H9 (cell line): ENCODE measurements at regions not wholly inside any gene's neighbourhood (a gene's known extent, or its start where the extent isn't known, plus 50 kb on each side); places are given as distances from the start of the nearest gene placed in this dataset.

ENCODE experiments used
- DNase-seq: peaks from one replicate; pipeline ENCODE4 v3.0.0-alpha.2; 2017
- H2AFZ ChIP-seq: one replicate; pipeline ENCODE4 v1.6.1; 2013; ENCODE audit warnings: mild to moderate bottlenecking, low read length, control low read depth, moderate library complexity
- H2AK5ac ChIP-seq: 2 replicates; pipeline ENCODE4 v1.6.1; 2013; ENCODE audit warnings: low read length, control low read depth, mixed read lengths; ENCODE audit not compliant: insufficient read length
- H2BK120ac ChIP-seq: one replicate; pipeline ENCODE4 v1.6.1; 2013; ENCODE audit warnings: low read depth, mild to moderate bottlenecking, low read length, control low read depth, inconsistent platforms; ENCODE audit not compliant: poor library complexity, severe bottlenecking
- H2BK12ac ChIP-seq: 2 replicates; pipeline ENCODE4 v1.6.1; 2013; ENCODE audit warnings: low read length, control low read depth, mixed read lengths, low read depth; ENCODE audit not compliant: insufficient read length
- H2BK15ac ChIP-seq: 2 replicates; pipeline ENCODE4 v1.6.1; 2013; ENCODE audit warnings: low read depth, low read length, control low read depth
- H2BK20ac ChIP-seq: one replicate; pipeline ENCODE4 v1.6.1; 2013; ENCODE audit warnings: low read depth, mild to moderate bottlenecking, low read length, control low read depth, inconsistent platforms; ENCODE audit not compliant: poor library complexity, severe bottlenecking
- H2BK5ac ChIP-seq: 2 replicates; pipeline ENCODE4 v1.6.1; 2013; ENCODE audit warnings: low read length, control low read depth, mixed read lengths; ENCODE audit not compliant: insufficient read length
- H3K14ac ChIP-seq: 2 replicates; pipeline ENCODE4 v1.6.1; 2013; ENCODE audit warnings: low read length, control low read depth; ENCODE audit not compliant: insufficient read depth
- H3K18ac ChIP-seq: 2 replicates; pipeline ENCODE4 v1.6.1; 2013; ENCODE audit warnings: low read depth, mild to moderate bottlenecking, mixed read lengths, low read length, control low read depth; ENCODE audit not compliant: insufficient read length
- H3K23ac ChIP-seq: 2 replicates; pipeline ENCODE4 v1.6.1; 2013; ENCODE audit warnings: low read length, control low read depth, mixed read lengths, low read depth; ENCODE audit not compliant: insufficient read length
- H3K23me2 ChIP-seq: 2 replicates; pipeline ENCODE4 v1.6.1; 2013; ENCODE audit warnings: low read depth, mild to moderate bottlenecking, mixed read lengths, low read length, control low read depth; ENCODE audit not compliant: insufficient read length, poor library complexity, severe bottlenecking
- H3K27ac ChIP-seq: 2 replicates; pipeline ENCODE4 v1.5.1; 2013; ENCODE audit warnings: low read length, control low read depth, mixed read lengths, low read depth; ENCODE audit not compliant: insufficient read length
- H3K27me3 ChIP-seq: 2 replicates; pipeline ENCODE4 v1.6.1; 2013; ENCODE audit warnings: low read length, control low read depth, inconsistent platforms; ENCODE audit not compliant: insufficient read depth
- H3K4ac ChIP-seq: 2 replicates; pipeline ENCODE4 v1.6.1; 2013; ENCODE audit warnings: low read depth, mild to moderate bottlenecking, control low read depth, inconsistent platforms, low read length, moderate library complexity
- H3K4me1 ChIP-seq: 2 replicates; pipeline ENCODE4 v1.6.1; 2013; ENCODE audit warnings: low read length, control low read depth, inconsistent platforms; ENCODE audit not compliant: insufficient read depth
- H3K4me2 ChIP-seq: 2 replicates; pipeline ENCODE4 v1.6.1; 2013; ENCODE audit warnings: low read length, control low read depth, mixed read lengths; ENCODE audit not compliant: insufficient read length, insufficient read depth
- H3K56ac ChIP-seq: 2 replicates; pipeline ENCODE4 v1.6.1; 2013; ENCODE audit warnings: low read depth, mild to moderate bottlenecking, mixed read lengths, low read length, control low read depth; ENCODE audit not compliant: insufficient read length
- H3K79me1 ChIP-seq: 2 replicates; pipeline ENCODE4 v1.6.1; 2013; ENCODE audit warnings: low read depth, mild to moderate bottlenecking, moderate library complexity, low read length, control low read depth, inconsistent platforms; ENCODE audit not compliant: insufficient read depth, poor library complexity, severe bottlenecking
- H3K79me2 ChIP-seq: 2 replicates; pipeline ENCODE4 v1.6.1; 2013; ENCODE audit warnings: low read length, control low read depth, inconsistent platforms; ENCODE audit not compliant: insufficient read depth
- H3K9ac ChIP-seq: 2 replicates; pipeline ENCODE4 v1.6.1; 2013; ENCODE audit warnings: low read length, control low read depth, mixed read lengths; ENCODE audit not compliant: insufficient read length; ENCODE audit errors: extremely low read depth
- H3K9me3 ChIP-seq: one replicate; pipeline ENCODE4 v1.6.1; 2013; ENCODE audit warnings: low read depth, low read length, inconsistent platforms; ENCODE audit not compliant: control insufficient read depth
- H3T11ph ChIP-seq: one replicate; pipeline ENCODE4 v1.6.1; 2013; ENCODE audit warnings: mild to moderate bottlenecking, low read length, control low read depth, inconsistent platforms
- H4K20me1 ChIP-seq: one replicate; pipeline ENCODE4 v1.6.1; 2013; ENCODE audit not compliant: control insufficient read depth, insufficient read length, insufficient read depth
- H4K5ac ChIP-seq: 2 replicates; pipeline ENCODE4 v1.6.1; 2013; ENCODE audit warnings: low read depth, mild to moderate bottlenecking, mixed read lengths, low read length, control low read depth; ENCODE audit not compliant: insufficient read length
- H4K8ac ChIP-seq: replicated peaks from 2 replicates; pipeline ENCODE4 v1.6.1; 2013; ENCODE audit warnings: low read length, control low read depth, mixed read lengths, low read depth; ENCODE audit not compliant: insufficient read length
- H4K91ac ChIP-seq: 2 replicates; pipeline ENCODE4 v1.6.1; 2013; ENCODE audit warnings: low read depth, mild to moderate bottlenecking, moderate library complexity, mixed read lengths, low read length, control low read depth; ENCODE audit not compliant: insufficient read length
- H3K27ac Mint-ChIP-seq, 3 experiments: 2 replicates in 2 of 3; 3 replicates in 1 of 3; pipeline ENCODE4 v1.8.0; 2020 to 2021; ENCODE audit warnings: mixed read lengths in 3 of 3, mild to moderate bottlenecking in 1 of 3, moderate library complexity in 1 of 3
- H3K27me3 Mint-ChIP-seq: 2 replicates; pipeline ENCODE4 v1.8.0; 2021; ENCODE audit warnings: low read depth, mild to moderate bottlenecking, moderate library complexity, mixed read lengths
- H3K36me3 Mint-ChIP-seq, 3 experiments: 2 replicates in 2 of 3; 3 replicates in 1 of 3; pipeline ENCODE4 v1.8.0; 2020 to 2021; ENCODE audit warnings: low read depth in 3 of 3, mixed read lengths in 3 of 3; ENCODE audit not compliant: insufficient read depth in 1 of 3
- H3K4me1 Mint-ChIP-seq, 2 experiments: 2 replicates each; pipeline ENCODE4 v1.8.0; 2020; ENCODE audit warnings: mixed read lengths in 2 of 2
- H3K4me3 Mint-ChIP-seq, 2 experiments: 2 replicates in 1 of 2; 3 replicates in 1 of 2; pipeline ENCODE4 v1.8.0; 2020 to 2021; ENCODE audit warnings: mild to moderate bottlenecking in 2 of 2, mixed read lengths in 2 of 2, moderate library complexity in 1 of 2
- H3K9me3 Mint-ChIP-seq, 2 experiments: 2 replicates in 1 of 2; 3 replicates in 1 of 2; pipeline ENCODE4 v1.8.0; 2020; ENCODE audit warnings: mild to moderate bottlenecking in 2 of 2, mixed read lengths in 2 of 2, moderate library complexity in 1 of 2
- WGBS: extraction: QIAGEN DNeasy Blood & Tissue Kit; methylation state at CpG from one replicate; pipeline ENCODE4 v1.1.7; 2013; ENCODE audit warnings: missing lambda C conversion rate, low lambda C conversion rate, mixed read lengths; ENCODE audit not compliant: insufficient read length; ENCODE audit errors: extremely low coverage; 5-methylcytosine and 5-hydroxymethylcytosine counted together
- TF ChIP-seq, protein P1 (sequence below): fragments of 200-600 bp; sonication (generic); conservative IDR thresholded peaks from 3 replicates; pipeline ENCODE4 v1.8.0; 2021; ENCODE audit warnings: antibody characterized with exemption, mild to moderate bottlenecking

GRCh38 chr18:43533371-43533770 lies 256.1 kb upstream of the SYT4 start:
- no CpG with 5 or more reads among the region's 1 CpG for WGBS
- no peak overlapping the region for H2BK15ac ChIP-seq
- no peaks in the 10 kb centered on the region for H4K20me1 ChIP-seq
- no peak overlapping the region for H2BK20ac ChIP-seq
- H3K4me3 Mint-ChIP-seq = no peak overlapping the region
- H3K18ac ChIP-seq = no peak overlapping the region
- no peaks in the 10 kb centered on the region for H3K27me3 Mint-ChIP-seq
- H4K91ac ChIP-seq = no peak overlapping the region
- no peak overlapping the region for H3K27ac ChIP-seq
- no peaks in the 10 kb centered on the region for H3K36me3 Mint-ChIP-seq
- H3K9me3 Mint-ChIP-seq = no peaks in the 10 kb centered on the region
- no peak overlapping the region for H2BK5ac ChIP-seq
- no peak overlapping the region for H4K8ac ChIP-seq
- H2BK12ac ChIP-seq = no peak overlapping the region
- H3K23me2 ChIP-seq = no peaks in the 10 kb centered on the region
- no peak overlapping the region for H3T11ph ChIP-seq
- H2AK5ac ChIP-seq = no peak overlapping the region
- TF ChIP-seq, protein P1, sequence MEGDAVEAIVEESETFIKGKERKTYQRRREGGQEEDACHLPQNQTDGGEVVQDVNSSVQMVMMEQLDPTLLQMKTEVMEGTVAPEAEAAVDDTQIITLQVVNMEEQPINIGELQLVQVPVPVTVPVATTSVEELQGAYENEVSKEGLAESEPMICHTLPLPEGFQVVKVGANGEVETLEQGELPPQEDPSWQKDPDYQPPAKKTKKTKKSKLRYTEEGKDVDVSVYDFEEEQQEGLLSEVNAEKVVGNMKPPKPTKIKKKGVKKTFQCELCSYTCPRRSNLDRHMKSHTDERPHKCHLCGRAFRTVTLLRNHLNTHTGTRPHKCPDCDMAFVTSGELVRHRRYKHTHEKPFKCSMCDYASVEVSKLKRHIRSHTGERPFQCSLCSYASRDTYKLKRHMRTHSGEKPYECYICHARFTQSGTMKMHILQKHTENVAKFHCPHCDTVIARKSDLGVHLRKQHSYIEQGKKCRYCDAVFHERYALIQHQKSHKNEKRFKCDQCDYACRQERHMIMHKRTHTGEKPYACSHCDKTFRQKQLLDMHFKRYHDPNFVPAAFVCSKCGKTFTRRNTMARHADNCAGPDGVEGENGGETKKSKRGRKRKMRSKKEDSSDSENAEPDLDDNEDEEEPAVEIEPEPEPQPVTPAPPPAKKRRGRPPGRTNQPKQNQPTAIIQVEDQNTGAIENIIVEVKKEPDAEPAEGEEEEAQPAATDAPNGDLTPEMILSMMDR = no peak
- no peaks in the 10 kb centered on the region for H3K4me1 Mint-ChIP-seq
- no peak overlapping the region for H3K27ac Mint-ChIP-seq
- H3K9me3 ChIP-seq = no peaks in the 10 kb centered on the region
- no peaks in the 10 kb centered on the region for H3K79me1 ChIP-seq
- H3K4ac ChIP-seq = no peak overlapping the region
- H2AFZ ChIP-seq = no peak overlapping the region
- no peaks in the 10 kb centered on the region for H3K27me3 ChIP-seq
- no peak overlapping the region for H3K56ac ChIP-seq
- H3K79me2 ChIP-seq = no peaks in the 10 kb centered on the region
- no peak overlapping the region for H2BK120ac ChIP-seq
- no peaks in the 10 kb centered on the region for H3K4me1 ChIP-seq
- DNase-seq = no peak
- H3K14ac ChIP-seq = no peak overlapping the region
- H4K5ac ChIP-seq = no peak overlapping the region
- no peak overlapping the region for H3K9ac ChIP-seq
- no peak overlapping the region for H3K4me2 ChIP-seq
- H3K23ac ChIP-seq = no peak overlapping the region
